ENCODE measurements at regions not wholly inside any gene's neighbourhood (a gene's known extent, or its start where the extent isn't known, plus 50 kb on each side); places are given as distances from the start of the nearest gene placed in this dataset.

DNA sequence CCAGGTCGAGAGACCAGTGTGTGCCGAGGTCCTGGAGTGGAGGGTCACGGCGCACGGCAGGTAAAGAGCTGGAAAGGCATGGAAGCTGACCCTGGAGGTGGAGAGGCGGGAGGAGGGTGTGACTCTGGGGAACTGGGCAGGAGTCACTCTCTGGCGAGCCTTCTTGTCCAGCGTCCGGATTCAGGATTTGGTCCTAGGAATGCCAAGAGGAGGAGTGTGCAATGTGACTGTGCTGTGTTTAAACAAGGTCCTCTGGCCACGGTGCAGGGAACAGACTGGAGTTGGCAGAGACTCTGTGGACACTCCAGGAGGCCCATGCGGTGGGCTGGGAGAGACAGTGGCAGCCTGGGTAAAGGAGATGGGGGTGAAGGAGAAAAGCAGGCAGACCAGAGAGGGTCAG is 64.2 kb upstream of the CASZ1 start:
- H3K4me3 ChIP-seq (replicated peaks; ENCODE audit: low read depth, low read length): no peak overlapping the region
- DNase-seq (ENCODE audit: low read depth): no peak
- TF ChIP-seq, protein P1, sequence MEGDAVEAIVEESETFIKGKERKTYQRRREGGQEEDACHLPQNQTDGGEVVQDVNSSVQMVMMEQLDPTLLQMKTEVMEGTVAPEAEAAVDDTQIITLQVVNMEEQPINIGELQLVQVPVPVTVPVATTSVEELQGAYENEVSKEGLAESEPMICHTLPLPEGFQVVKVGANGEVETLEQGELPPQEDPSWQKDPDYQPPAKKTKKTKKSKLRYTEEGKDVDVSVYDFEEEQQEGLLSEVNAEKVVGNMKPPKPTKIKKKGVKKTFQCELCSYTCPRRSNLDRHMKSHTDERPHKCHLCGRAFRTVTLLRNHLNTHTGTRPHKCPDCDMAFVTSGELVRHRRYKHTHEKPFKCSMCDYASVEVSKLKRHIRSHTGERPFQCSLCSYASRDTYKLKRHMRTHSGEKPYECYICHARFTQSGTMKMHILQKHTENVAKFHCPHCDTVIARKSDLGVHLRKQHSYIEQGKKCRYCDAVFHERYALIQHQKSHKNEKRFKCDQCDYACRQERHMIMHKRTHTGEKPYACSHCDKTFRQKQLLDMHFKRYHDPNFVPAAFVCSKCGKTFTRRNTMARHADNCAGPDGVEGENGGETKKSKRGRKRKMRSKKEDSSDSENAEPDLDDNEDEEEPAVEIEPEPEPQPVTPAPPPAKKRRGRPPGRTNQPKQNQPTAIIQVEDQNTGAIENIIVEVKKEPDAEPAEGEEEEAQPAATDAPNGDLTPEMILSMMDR (IDR thresholded peaks at IDR 0.05; ENCODE audit: low read length, missing control alignments): no peak

- no peak overlapping the region for H3K4me3 ChIP-seq (replicated peaks; ENCODE audit: low read depth, low read length)
- DNase-seq (ENCODE audit: low read depth): no peak
- TF ChIP-seq, protein P1 (IDR thresholded peaks at IDR 0.05; ENCODE audit: low read length, missing control alignments): no peak
Observed at GRCh38 chr1:10861822-10862221, 65.4 kb upstream of the CASZ1 start.

- no peak for DNase-seq (ENCODE audit: low read depth)
- TF ChIP-seq, protein P1 (IDR thresholded peaks at IDR 0.05; ENCODE audit: low read length, missing control alignments): no peak
- no peak overlapping the region for H3K4me3 ChIP-seq (replicated peaks; ENCODE audit: low read depth, low read length)
Observed at GRCh38 chr1:10862743-10863335, 66.4 kb upstream of the CASZ1 start.

DNA sequence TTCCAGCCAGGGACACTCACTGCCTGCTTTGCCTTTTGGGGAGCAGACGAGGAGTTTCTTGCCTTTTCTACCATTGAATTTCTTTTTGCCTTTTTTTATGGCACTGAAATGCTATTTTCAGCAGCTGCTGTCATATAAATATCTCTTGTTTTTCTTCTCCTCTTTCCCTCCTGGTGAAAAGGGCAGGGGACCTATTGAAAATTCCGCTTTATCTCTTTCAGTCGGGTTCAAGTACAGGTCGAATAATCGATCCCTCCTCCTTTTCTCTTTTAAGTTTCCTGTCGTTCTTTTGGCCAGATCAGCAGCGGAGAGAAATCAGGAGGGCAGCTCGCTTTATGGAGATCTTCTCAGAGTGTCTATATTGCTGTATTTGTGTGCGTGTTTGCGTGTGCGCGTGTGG is 67.4 kb upstream of the CASZ1 start:
- TF ChIP-seq, protein P1 (IDR thresholded peaks at IDR 0.05; ENCODE audit: low read length, missing control alignments): no peak
- H3K4me3 ChIP-seq (replicated peaks; ENCODE audit: low read depth, low read length): no peak overlapping the region
- DNase-seq (ENCODE audit: low read depth): no peak

- DNase-seq (ENCODE audit: low read depth): no peak
- no peak overlapping the region for H3K4me3 ChIP-seq (replicated peaks; ENCODE audit: low read depth, low read length)
- TF ChIP-seq, protein P1 (IDR thresholded peaks at IDR 0.05; ENCODE audit: low read length, missing control alignments): no peak
Observed at GRCh38 chr1:10864776-10865175, 68.3 kb upstream of the CASZ1 start.

DNA sequence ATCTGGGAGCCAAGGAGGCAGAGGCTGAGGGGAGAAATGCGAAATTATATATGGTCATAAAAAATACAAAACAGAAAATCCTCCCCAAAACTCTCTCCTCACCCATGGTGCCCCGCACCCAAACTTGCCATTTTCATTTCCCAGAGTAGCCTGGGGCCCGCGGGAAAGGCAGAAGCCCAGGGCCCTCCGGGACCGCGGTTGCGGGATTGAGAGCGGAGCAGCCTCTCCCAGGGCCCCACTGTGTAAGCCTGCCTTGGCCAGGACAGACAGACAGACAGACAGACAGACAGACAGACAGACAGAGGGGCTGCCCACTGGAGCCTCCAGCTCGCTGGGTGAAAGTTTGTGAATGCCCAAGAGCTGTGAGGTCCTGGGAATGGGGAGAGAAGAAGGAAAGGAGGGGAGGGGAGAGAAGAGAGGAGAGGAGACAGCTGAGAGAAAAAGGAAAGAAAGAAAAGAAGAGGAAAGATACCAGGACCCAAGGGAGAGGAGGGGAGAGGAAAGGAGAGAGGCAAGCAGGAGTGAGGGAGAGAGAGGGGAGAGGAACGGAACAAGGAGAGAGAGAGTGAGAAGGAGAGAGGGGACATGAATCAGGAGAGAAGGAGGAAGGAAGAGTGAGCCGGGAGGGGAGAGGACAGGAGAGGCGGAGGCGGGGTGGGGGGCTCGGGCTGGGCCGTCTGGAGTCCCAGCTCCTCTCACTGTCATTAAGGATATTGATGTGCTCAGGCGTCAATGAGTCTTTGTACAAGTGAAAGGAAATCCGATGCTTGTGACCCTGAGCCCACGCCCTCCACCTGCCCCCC is 69.3 kb upstream of the CASZ1 start:
- no peak overlapping the region for H3K4me3 ChIP-seq (replicated peaks; ENCODE audit: low read depth, low read length)
- TF ChIP-seq, protein P1 (IDR thresholded peaks at IDR 0.05; ENCODE audit: low read length, missing control alignments): no peak
- DNase-seq (ENCODE audit: low read depth): no peak

Data from fibroblast of pulmonary artery (primary cell).